ENCODE measurements at regions not wholly inside any gene's neighbourhood (a gene's known extent, or its start where the extent isn't known, plus 50 kb on each side); places are given as distances from the start of the nearest gene placed in this dataset.

DNA sequence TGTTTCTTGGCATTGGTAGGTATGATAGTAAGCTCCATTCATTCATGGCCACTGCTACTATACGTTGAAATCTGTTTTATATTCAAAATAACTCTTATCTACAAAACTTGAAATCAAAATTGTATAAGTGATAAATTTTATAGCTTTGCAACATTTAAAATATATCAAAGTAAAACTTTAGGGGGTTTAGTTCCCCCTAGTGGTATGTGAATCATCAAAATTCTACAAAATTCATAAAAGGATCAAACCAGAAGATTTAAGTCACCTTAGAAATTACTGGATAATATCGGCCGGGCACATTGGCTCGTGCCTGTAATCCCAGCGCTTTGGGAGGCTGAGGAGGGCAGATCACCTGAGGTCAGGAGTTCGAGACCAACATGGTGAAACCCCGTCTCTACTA is 243.0 kb upstream of the CDH18 start:
- Histone ChIP-seq H3K79me2 (ENCODE audit: insufficient read depth, low read depth) (no peaks in the 10 kb centered on the region), H3K9ac (no peak overlapping the region), H3K27ac (no peak overlapping the region), H3K4me3 (IDR thresholded peaks at IDR 0.05; ENCODE audit: insufficient read depth, low read depth, low read length) (no peak overlapping the region), H3K4me2 (no peak overlapping the region), H4K20me1 (ENCODE audit: insufficient read depth) (no peaks in the 10 kb centered on the region), H3K4me1 (ENCODE audit: low read depth, poor library complexity, severe bottlenecking) (no peaks in the 10 kb centered on the region), H2AFZ (ENCODE audit: low read depth) (no peak overlapping the region), H3K27me3 (ENCODE audit: insufficient read depth, low read depth) (no peaks in the 10 kb centered on the region), H3K36me3 (ENCODE audit: insufficient read depth) (no peaks in the 10 kb centered on the region)
- peak; percentile 23; the same call in 1 of the 2 replicates for TF ChIP-seq CTCF (conservative IDR thresholded peaks at IDR 0.05; ENCODE audit: low read depth, low read length)

GRCh38 chr5:20230010-20230409 is 242.0 kb upstream of the CDH18 start:
- Histone ChIP-seq H3K4me2 (no peak overlapping the region), H3K4me1 (ENCODE audit: low read depth, poor library complexity, severe bottlenecking) (no peaks in the 10 kb centered on the region), H3K4me3 (IDR thresholded peaks at IDR 0.05; ENCODE audit: insufficient read depth, low read depth, low read length) (no peak overlapping the region)

GRCh38 chr5:20229303-20230005 is 241.5 kb upstream of the CDH18 start:
- Histone ChIP-seq H3K27ac (no peak overlapping the region), H3K4me3 (IDR thresholded peaks at IDR 0.05; ENCODE audit: insufficient read depth, low read depth, low read length) (no peak overlapping the region), H3K27me3 (ENCODE audit: insufficient read depth, low read depth) (no peaks in the 10 kb centered on the region), H3K36me3 (ENCODE audit: insufficient read depth) (no peaks in the 10 kb centered on the region), H3K79me2 (ENCODE audit: insufficient read depth, low read depth) (no peaks in the 10 kb centered on the region), H3K9ac (no peak overlapping the region), H3K4me1 (ENCODE audit: low read depth, poor library complexity, severe bottlenecking) (no peaks in the 10 kb centered on the region), H3K4me2 (no peak overlapping the region), H2AFZ (ENCODE audit: low read depth) (no peak overlapping the region), H4K20me1 (ENCODE audit: insufficient read depth) (no peaks in the 10 kb centered on the region)
- TF ChIP-seq CTCF (conservative IDR thresholded peaks at IDR 0.05; ENCODE audit: low read depth, low read length): no peak

More at GRCh38 chr5:20230010-20230409, 242.0 kb upstream of the CDH18 start:
- Histone ChIP-seq H3K36me3 (ENCODE audit: insufficient read depth) (no peaks in the 10 kb centered on the region), H3K27ac (no peak overlapping the region), H3K27me3 (ENCODE audit: insufficient read depth, low read depth) (no peaks in the 10 kb centered on the region), H3K9ac (no peak overlapping the region), H4K20me1 (ENCODE audit: insufficient read depth) (no peaks in the 10 kb centered on the region), H3K79me2 (ENCODE audit: insufficient read depth, low read depth) (no peaks in the 10 kb centered on the region), H2AFZ (ENCODE audit: low read depth) (no peak overlapping the region)
- no peak for TF ChIP-seq CTCF (conservative IDR thresholded peaks at IDR 0.05; ENCODE audit: low read depth, low read length)

DNA sequence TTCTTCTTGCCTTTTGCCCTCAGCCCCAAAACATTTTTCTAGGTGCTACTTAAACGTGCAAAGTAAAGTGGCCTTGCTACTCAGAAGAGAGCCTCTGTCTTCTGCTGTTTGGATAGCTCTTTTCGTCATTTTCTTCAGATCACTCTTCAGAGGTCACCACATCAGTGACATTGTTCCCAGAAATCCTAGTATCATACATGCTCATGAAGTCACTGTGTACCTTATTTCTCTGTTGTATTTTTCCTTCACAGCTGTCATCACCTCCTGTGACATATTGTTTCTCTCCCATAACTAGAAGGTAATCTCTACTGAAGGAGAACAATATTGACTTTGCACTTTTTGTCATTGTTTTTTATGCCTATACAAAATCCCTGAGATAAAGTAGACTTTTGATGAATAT is 237.0 kb upstream of the CDH18 start:
- no peak overlapping the region for H3K9ac ChIP-seq
- no peaks in the 10 kb centered on the region for H3K27me3 ChIP-seq (ENCODE audit: insufficient read depth, low read depth)
- H2AFZ ChIP-seq (ENCODE audit: low read depth): no peak overlapping the region
- H3K4me2 ChIP-seq: no peak overlapping the region
- H3K36me3 ChIP-seq (ENCODE audit: insufficient read depth): no peaks in the 10 kb centered on the region
- TF ChIP-seq CTCF (conservative IDR thresholded peaks at IDR 0.05; ENCODE audit: low read depth, low read length): no peak
- H3K4me1 ChIP-seq (ENCODE audit: low read depth, poor library complexity, severe bottlenecking): no peaks in the 10 kb centered on the region
- H3K79me2 ChIP-seq (ENCODE audit: insufficient read depth, low read depth): no peaks in the 10 kb centered on the region
- H3K4me3 ChIP-seq (IDR thresholded peaks at IDR 0.05; ENCODE audit: insufficient read depth, low read depth, low read length): no peak overlapping the region
- no peaks in the 10 kb centered on the region for H4K20me1 ChIP-seq (ENCODE audit: insufficient read depth)
- H3K27ac ChIP-seq: no peak overlapping the region

Data from KMS-11 (cell line).